ENCODE measurements at regions not wholly inside any gene's neighbourhood (a gene's known extent, or its start where the extent isn't known, plus 50 kb on each side); places are given as distances from the start of the nearest gene placed in this dataset.
"Not testable (repeated sequence)": the region's sequence is repeated elsewhere in the genome, so short reads cannot be mapped to it uniquely, and the experiment has no call there.

- no peaks in the 10 kb centered on the region for H3K36me3 ChIP-seq
- H3K27me3 ChIP-seq (ENCODE audit: insufficient read depth, low read depth, severe bottlenecking): peaks cover 3% of the 10 kb centered on the region
- TF ChIP-seq, protein P1, sequence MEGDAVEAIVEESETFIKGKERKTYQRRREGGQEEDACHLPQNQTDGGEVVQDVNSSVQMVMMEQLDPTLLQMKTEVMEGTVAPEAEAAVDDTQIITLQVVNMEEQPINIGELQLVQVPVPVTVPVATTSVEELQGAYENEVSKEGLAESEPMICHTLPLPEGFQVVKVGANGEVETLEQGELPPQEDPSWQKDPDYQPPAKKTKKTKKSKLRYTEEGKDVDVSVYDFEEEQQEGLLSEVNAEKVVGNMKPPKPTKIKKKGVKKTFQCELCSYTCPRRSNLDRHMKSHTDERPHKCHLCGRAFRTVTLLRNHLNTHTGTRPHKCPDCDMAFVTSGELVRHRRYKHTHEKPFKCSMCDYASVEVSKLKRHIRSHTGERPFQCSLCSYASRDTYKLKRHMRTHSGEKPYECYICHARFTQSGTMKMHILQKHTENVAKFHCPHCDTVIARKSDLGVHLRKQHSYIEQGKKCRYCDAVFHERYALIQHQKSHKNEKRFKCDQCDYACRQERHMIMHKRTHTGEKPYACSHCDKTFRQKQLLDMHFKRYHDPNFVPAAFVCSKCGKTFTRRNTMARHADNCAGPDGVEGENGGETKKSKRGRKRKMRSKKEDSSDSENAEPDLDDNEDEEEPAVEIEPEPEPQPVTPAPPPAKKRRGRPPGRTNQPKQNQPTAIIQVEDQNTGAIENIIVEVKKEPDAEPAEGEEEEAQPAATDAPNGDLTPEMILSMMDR (IDR thresholded peaks at IDR 0.05; ENCODE audit: low read depth, low read length): no peak
- H3K9me3 ChIP-seq (ENCODE audit: severe bottlenecking): no peaks in the 10 kb centered on the region
- DNase-seq: no peak
- no peak overlapping the region for H3K4me3 ChIP-seq (ENCODE audit: low read depth, low read length)
- no peak overlapping the region for H3K27ac ChIP-seq
Observed at GRCh38 chr4:13678186-13678924, 50.8 kb upstream of the BOD1L1 start.

DNA sequence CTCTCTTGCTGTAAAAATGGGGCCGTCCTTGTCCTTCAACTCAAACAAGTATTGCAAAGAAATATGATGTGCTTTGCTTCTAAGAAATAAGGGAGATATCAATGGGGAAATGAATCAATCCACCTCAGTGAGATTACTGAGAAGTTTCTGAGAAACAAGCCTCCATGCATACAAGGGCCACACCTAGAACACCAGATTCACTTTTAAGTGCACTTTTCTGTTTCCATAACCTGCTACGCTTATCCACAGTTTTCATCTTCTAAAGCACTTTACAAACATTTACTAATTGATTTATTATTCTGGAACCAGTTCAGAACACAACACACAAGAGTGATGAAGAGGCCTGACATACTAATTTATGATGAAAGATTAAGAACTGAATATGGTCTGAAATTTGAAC lies 54.0 kb upstream of the BOD1L1 start:
- no peak for DNase-seq
- no peak overlapping the region for H3K4me3 ChIP-seq (ENCODE audit: low read depth, low read length)
- peaks cover 3% of the 10 kb centered on the region for H3K27me3 ChIP-seq (ENCODE audit: insufficient read depth, low read depth, severe bottlenecking)
- no peaks in the 10 kb centered on the region for H3K36me3 ChIP-seq
- no peaks in the 10 kb centered on the region for H3K9me3 ChIP-seq (ENCODE audit: severe bottlenecking)
- H3K27ac ChIP-seq: no peak overlapping the region
- TF ChIP-seq, protein P1 (IDR thresholded peaks at IDR 0.05; ENCODE audit: low read depth, low read length): no peak

DNA sequence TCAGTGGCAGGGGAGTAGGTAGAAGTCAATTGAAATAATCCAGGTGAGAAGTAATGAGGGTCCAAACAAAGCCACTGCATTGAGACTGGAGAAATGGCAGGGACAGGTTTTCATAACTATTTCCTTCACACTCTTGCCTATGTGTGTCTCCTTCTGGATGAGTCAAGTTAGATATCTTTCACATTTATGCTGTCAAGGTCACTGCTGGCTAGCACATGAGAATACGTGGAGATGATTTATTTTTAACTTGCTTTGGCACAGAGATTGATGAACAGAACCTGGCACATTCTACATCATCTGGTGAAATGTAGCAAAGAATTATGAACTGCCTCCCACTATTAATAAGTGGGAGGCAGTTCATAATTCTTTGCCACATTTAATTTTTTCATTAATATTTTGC lies 66.7 kb upstream of the BOD1L1 start:
- DNase-seq: no peak
- TF ChIP-seq, protein P1 (IDR thresholded peaks at IDR 0.05; ENCODE audit: low read depth, low read length): no peak
- Histone ChIP-seq H3K4me3 (ENCODE audit: low read depth, low read length) (no peak overlapping the region), H3K36me3 (no peaks in the 10 kb centered on the region), H3K9me3 (ENCODE audit: severe bottlenecking) (peaks cover 12% of the 10 kb centered on the region), H3K27ac (no peak overlapping the region), H3K27me3 (ENCODE audit: insufficient read depth, low read depth, severe bottlenecking) (no peaks in the 10 kb centered on the region)

DNA sequence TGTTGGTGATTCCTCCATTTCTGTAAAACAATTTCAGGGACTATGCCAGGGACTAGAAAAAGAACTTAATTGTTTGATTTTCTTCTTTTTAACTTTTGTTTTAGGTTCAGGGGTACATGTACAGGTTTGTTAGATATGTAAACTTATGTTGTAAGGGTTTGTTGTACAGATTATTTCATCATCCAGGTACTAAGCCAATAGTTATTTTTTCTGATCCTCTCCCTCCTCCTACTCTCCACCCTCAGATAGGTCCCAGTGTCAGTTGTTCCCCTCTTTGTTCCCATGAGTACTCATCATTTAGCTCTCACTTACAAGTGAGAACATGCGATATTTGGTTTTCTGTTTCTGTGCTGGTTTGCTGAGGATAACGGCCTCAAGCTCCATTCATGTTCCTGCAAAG lies 70.8 kb upstream of the BOD1L1 start:
- H3K27me3 ChIP-seq (ENCODE audit: insufficient read depth, low read depth, severe bottlenecking): no peaks in the 10 kb centered on the region
- DNase-seq: no peak
- no peak overlapping the region for H3K4me3 ChIP-seq (ENCODE audit: low read depth, low read length)
- no peak overlapping the region for H3K27ac ChIP-seq
- H3K9me3 ChIP-seq (ENCODE audit: severe bottlenecking): no peaks in the 10 kb centered on the region
- no peaks in the 10 kb centered on the region for H3K36me3 ChIP-seq
- TF ChIP-seq, protein P1 (IDR thresholded peaks at IDR 0.05; ENCODE audit: low read depth, low read length): no peak

GRCh38 chr4:13700021-13700857 lies 72.7 kb upstream of the BOD1L1 start:
- TF ChIP-seq, protein P1 (IDR thresholded peaks at IDR 0.05; ENCODE audit: low read depth, low read length): no peak
- no peak overlapping the region for H3K27ac ChIP-seq
- DNase-seq: no peak
- no peaks in the 10 kb centered on the region for H3K27me3 ChIP-seq (ENCODE audit: insufficient read depth, low read depth, severe bottlenecking)
- H3K9me3 ChIP-seq (ENCODE audit: severe bottlenecking): no peaks in the 10 kb centered on the region
- H3K4me3 ChIP-seq (ENCODE audit: low read depth, low read length): no peak overlapping the region
- no peaks in the 10 kb centered on the region for H3K36me3 ChIP-seq

DNA sequence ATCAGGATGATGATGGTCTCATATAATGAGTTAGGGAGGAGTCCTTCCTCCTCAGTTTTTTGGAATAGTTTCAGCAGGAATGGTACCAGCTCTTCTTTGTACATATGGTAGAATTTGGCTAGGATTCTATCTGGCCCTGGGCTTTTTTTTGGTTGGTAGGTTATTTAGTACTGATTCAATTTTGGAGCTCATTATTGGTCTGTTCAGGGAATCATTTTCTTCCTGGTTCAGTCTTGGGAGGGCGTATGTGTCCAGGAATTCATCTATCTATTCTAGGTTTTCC lies 73.3 kb upstream of the BOD1L1 start:
- not testable (repeated sequence) for H3K27ac ChIP-seq; DNase-seq; H3K27me3 ChIP-seq (ENCODE audit: insufficient read depth, low read depth, severe bottlenecking); H3K36me3 ChIP-seq; H3K4me3 ChIP-seq (ENCODE audit: low read depth, low read length); H3K9me3 ChIP-seq (ENCODE audit: severe bottlenecking)
